GM23338 (cell line): ENCODE measurements at regions not wholly inside any gene's neighbourhood (a gene's known extent, or its start where the extent isn't known, plus 50 kb on each side); places are given as distances from the start of the nearest gene placed in this dataset.

Experiments used
- ATAC-seq: fragments of 200-7000 bp; cut with Tn5 transposase; 3 replicates; pipeline ENCODE4 v1.9.1; 2020
- DNase-seq: peaks from one replicate; pipeline ENCODE4 v3.0.0-alpha.2; 2015; ENCODE audit warnings: low spot score
- H2AFZ ChIP-seq: fragments of 200-600 bp; sonication (generic); 2 replicates; pipeline ENCODE4 v1.8.0; 2016; ENCODE audit warnings: antibody characterized with exemption, mild to moderate bottlenecking, moderate library complexity
- H3F3A ChIP-seq: fragments of 200-600 bp; sonication (generic); replicated peaks from 2 replicates; pipeline ENCODE4 v1.8.0; 2017; ENCODE audit warnings: antibody characterized with exemption, mixed run types, low read depth
- H3K27ac ChIP-seq: fragments of 200-600 bp; sonication (generic); 2 replicates; pipeline ENCODE4 v1.6.1; 2016; ENCODE audit warnings: low read depth
- H3K27me3 ChIP-seq: fragments of 200-600 bp; sonication (generic); 2 replicates; pipeline ENCODE4 v1.8.0; 2016; ENCODE audit warnings: mild to moderate bottlenecking, mixed run types, moderate library complexity; ENCODE audit not compliant: insufficient read depth
- H3K36me3 ChIP-seq: fragments of 200-600 bp; sonication (generic); 2 replicates; pipeline ENCODE4 v1.8.0; 2016; ENCODE audit warnings: mild to moderate bottlenecking; ENCODE audit not compliant: insufficient read depth
- H3K4me1 ChIP-seq: fragments of 200-600 bp; sonication (generic); 2 replicates; pipeline ENCODE4 v1.8.0; 2016; ENCODE audit warnings: mild to moderate bottlenecking, moderate library complexity; ENCODE audit not compliant: insufficient read depth
- H3K4me2 ChIP-seq: fragments of 200-600 bp; sonication (generic); 2 replicates; pipeline ENCODE4 v1.7.1; 2017; ENCODE audit warnings: mixed run types
- H3K4me3 ChIP-seq: fragments of 200-600 bp; sonication (generic); 2 replicates; pipeline ENCODE4 v1.6.1; 2016; ENCODE audit warnings: mixed run types
- H3K79me2 ChIP-seq: fragments of 200-600 bp; sonication (generic); replicated peaks from 2 replicates; pipeline ENCODE4 v1.8.0; 2017; ENCODE audit warnings: mild to moderate bottlenecking; ENCODE audit not compliant: insufficient read depth
- H3K9me2 ChIP-seq: fragments of 200-600 bp; sonication (generic); 2 replicates; pipeline ENCODE4 v1.8.0; 2017; ENCODE audit not compliant: insufficient read depth
- H4K20me1 ChIP-seq: fragments of 200-600 bp; sonication (generic); replicated peaks from 2 replicates; pipeline ENCODE4 v1.8.0; 2017; ENCODE audit warnings: mild to moderate bottlenecking; ENCODE audit not compliant: insufficient read depth
- H3K27ac Mint-ChIP-seq: 2 replicates; pipeline ENCODE4 v1.8.0; 2020; ENCODE audit warnings: inconsistent platforms, mild to moderate bottlenecking, moderate library complexity, mixed read lengths
- H3K27me3 Mint-ChIP-seq: 3 replicates; pipeline ENCODE4 v1.8.0; 2022; ENCODE audit warnings: low read depth, mild to moderate bottlenecking, moderate library complexity, mixed read lengths, inconsistent platforms; ENCODE audit not compliant: insufficient read depth, poor library complexity
- H3K36me3 Mint-ChIP-seq: 3 replicates; pipeline ENCODE4 v1.8.0; 2021; ENCODE audit warnings: low read depth, mild to moderate bottlenecking, inconsistent platforms, moderate library complexity, mixed read lengths
- H3K4me1 Mint-ChIP-seq: 3 replicates; pipeline ENCODE4 v1.8.0; 2020; ENCODE audit warnings: mild to moderate bottlenecking, inconsistent platforms, mixed read lengths
- H3K4me3 Mint-ChIP-seq: 3 replicates; pipeline ENCODE4 v1.8.0; 2021; ENCODE audit warnings: moderate library complexity, mild to moderate bottlenecking, inconsistent platforms, mixed read lengths
- H3K9me3 Mint-ChIP-seq: 3 replicates; pipeline ENCODE4 v1.8.0; 2020; ENCODE audit warnings: moderate library complexity, mild to moderate bottlenecking, inconsistent platforms, mixed read lengths
- CREB1 ChIP-seq: fragments of 250-450 bp; sonication (Bioruptor Pico); IDR thresholded peaks from 2 replicates; pipeline ENCODE4 v1.5.0; 2020; ENCODE audit warnings: low read depth, mild to moderate bottlenecking, moderate library complexity
- ETS1 ChIP-seq: IDR thresholded peaks from 2 replicates; pipeline ENCODE4 v1.6.1; 2016; ENCODE audit warnings: antibody characterized with exemption
- EZH2 ChIP-seq: fragments of 200-600 bp; sonication (generic); IDR thresholded peaks from one replicate; pipeline ENCODE4 v1.8.0; 2017; ENCODE audit warnings: antibody characterized with exemption, mild to moderate bottlenecking, low read depth; ENCODE audit not compliant: unreplicated experiment
- EZH2phosphoT487 ChIP-seq: fragments of 200-600 bp; sonication (generic); IDR thresholded peaks from one replicate; pipeline ENCODE4 v1.8.1; 2018; ENCODE audit warnings: antibody characterized with exemption; ENCODE audit not compliant: unreplicated experiment
- JUNB ChIP-seq: IDR thresholded peaks from one replicate; pipeline ENCODE4 v1.6.1; 2016; ENCODE audit warnings: antibody characterized with exemption; ENCODE audit not compliant: unreplicated experiment
- POLR2AphosphoS5 ChIP-seq: IDR thresholded peaks from 2 replicates; pipeline ENCODE4 v1.6.1; 2016; ENCODE audit warnings: antibody characterized with exemption, low read depth
- ZNF114 ChIP-seq: fragments of 250-450 bp; sonication (Bioruptor Pico); IDR thresholded peaks from 2 replicates; pipeline ENCODE4 v1.5.0; 2020; ENCODE audit warnings: mild to moderate bottlenecking, moderate library complexity
- ZNF331 ChIP-seq: fragments of 250-450 bp; sonication (Bioruptor Pico); IDR thresholded peaks from 2 replicates; pipeline ENCODE4 v1.5.0; 2020; ENCODE audit warnings: low read depth, mild to moderate bottlenecking, moderate library complexity
- TF ChIP-seq, protein P1 (sequence below): fragments of 250-450 bp; sonication (Bioruptor Pico); IDR thresholded peaks from 2 replicates; pipeline ENCODE4 v1.5.0; 2020; ENCODE audit warnings: mild to moderate bottlenecking, moderate library complexity
- TF ChIP-seq, protein P2 (sequence below): IDR thresholded peaks from one replicate; pipeline ENCODE4 v1.6.1; 2018; ENCODE audit warnings: antibody characterized with exemption; ENCODE audit not compliant: unreplicated experiment

- Histone ChIP-seq H3K9me2 (no peaks in the 10 kb centered on the region; the same call in 1 of the 2 replicates), H3F3A (no peaks in the 10 kb centered on the region), H3K27ac (no peak overlapping the region), H3K36me3 (no peaks in the 10 kb centered on the region), H3K27me3 (no peaks in the 10 kb centered on the region), H3K4me1 (no peaks in the 10 kb centered on the region), H4K20me1 (no peaks in the 10 kb centered on the region), H3K79me2 (no peaks in the 10 kb centered on the region), H3K4me3 (no peak overlapping the region), H3K4me2 (no peak overlapping the region), H2AFZ (no peak overlapping the region)
- no peaks in the 10 kb centered on the region for H3K4me1 Mint-ChIP-seq
- H3K4me3 Mint-ChIP-seq, result no peak overlapping the region
- peaks cover 2% of the 10 kb centered on the region for H3K27me3 Mint-ChIP-seq
- TF ChIP-seq JUNB, result no peak
- TF ChIP-seq ZNF331, result no peak
- ATAC-seq (no peak), DNase-seq (no peak)
- H3K27ac Mint-ChIP-seq, result no peak overlapping the region
- H3K36me3 Mint-ChIP-seq, result no peaks in the 10 kb centered on the region
- H3K9me3 Mint-ChIP-seq, result peaks cover 2% of the 10 kb centered on the region; the same call in 1 of the 3 replicates
These were observed 190.4 kb upstream of the ATP10B start for GRCh38 chr5:161042443-161042842.

GRCh38 chr5:161040818-161041217, 188.8 kb upstream of the ATP10B start:
- H3K27ac ChIP-seq, result no peak overlapping the region
- no peak overlapping the region for H3K4me3 ChIP-seq
- no peaks in the 10 kb centered on the region for H3K79me2 ChIP-seq
- H2AFZ ChIP-seq, result no peak overlapping the region
- H4K20me1 ChIP-seq, result no peaks in the 10 kb centered on the region
- Mint-ChIP-seq H3K9me3 (peaks cover 2% of the 10 kb centered on the region; the same call in 1 of the 3 replicates), H3K27ac (no peak overlapping the region), H3K27me3 (peaks cover 5% of the 10 kb centered on the region), H3K4me3 (no peak overlapping the region), H3K36me3 (no peaks in the 10 kb centered on the region), H3K4me1 (no peaks in the 10 kb centered on the region)
- no peaks in the 10 kb centered on the region for H3K27me3 ChIP-seq
- H3K9me2 ChIP-seq, result no peaks in the 10 kb centered on the region; the same call in 1 of the 2 replicates
- no peaks in the 10 kb centered on the region for H3F3A ChIP-seq
- ATAC-seq (no peak), DNase-seq (no peak)
- no peaks in the 10 kb centered on the region for H3K36me3 ChIP-seq
- H3K4me1 ChIP-seq, result no peaks in the 10 kb centered on the region
- H3K4me2 ChIP-seq, result no peak overlapping the region
- TF ChIP-seq CREB1 (CRISPR knock-in tag) (no peak), ZNF331 (no peak), EZH2phosphoT487 (no peak), EZH2 (no peak), POLR2AphosphoS5 (no peak), ZNF114 (CRISPR knock-in tag) (no peak), ETS1 (no peak), JUNB (no peak)
- TF ChIP-seq, protein P1, sequence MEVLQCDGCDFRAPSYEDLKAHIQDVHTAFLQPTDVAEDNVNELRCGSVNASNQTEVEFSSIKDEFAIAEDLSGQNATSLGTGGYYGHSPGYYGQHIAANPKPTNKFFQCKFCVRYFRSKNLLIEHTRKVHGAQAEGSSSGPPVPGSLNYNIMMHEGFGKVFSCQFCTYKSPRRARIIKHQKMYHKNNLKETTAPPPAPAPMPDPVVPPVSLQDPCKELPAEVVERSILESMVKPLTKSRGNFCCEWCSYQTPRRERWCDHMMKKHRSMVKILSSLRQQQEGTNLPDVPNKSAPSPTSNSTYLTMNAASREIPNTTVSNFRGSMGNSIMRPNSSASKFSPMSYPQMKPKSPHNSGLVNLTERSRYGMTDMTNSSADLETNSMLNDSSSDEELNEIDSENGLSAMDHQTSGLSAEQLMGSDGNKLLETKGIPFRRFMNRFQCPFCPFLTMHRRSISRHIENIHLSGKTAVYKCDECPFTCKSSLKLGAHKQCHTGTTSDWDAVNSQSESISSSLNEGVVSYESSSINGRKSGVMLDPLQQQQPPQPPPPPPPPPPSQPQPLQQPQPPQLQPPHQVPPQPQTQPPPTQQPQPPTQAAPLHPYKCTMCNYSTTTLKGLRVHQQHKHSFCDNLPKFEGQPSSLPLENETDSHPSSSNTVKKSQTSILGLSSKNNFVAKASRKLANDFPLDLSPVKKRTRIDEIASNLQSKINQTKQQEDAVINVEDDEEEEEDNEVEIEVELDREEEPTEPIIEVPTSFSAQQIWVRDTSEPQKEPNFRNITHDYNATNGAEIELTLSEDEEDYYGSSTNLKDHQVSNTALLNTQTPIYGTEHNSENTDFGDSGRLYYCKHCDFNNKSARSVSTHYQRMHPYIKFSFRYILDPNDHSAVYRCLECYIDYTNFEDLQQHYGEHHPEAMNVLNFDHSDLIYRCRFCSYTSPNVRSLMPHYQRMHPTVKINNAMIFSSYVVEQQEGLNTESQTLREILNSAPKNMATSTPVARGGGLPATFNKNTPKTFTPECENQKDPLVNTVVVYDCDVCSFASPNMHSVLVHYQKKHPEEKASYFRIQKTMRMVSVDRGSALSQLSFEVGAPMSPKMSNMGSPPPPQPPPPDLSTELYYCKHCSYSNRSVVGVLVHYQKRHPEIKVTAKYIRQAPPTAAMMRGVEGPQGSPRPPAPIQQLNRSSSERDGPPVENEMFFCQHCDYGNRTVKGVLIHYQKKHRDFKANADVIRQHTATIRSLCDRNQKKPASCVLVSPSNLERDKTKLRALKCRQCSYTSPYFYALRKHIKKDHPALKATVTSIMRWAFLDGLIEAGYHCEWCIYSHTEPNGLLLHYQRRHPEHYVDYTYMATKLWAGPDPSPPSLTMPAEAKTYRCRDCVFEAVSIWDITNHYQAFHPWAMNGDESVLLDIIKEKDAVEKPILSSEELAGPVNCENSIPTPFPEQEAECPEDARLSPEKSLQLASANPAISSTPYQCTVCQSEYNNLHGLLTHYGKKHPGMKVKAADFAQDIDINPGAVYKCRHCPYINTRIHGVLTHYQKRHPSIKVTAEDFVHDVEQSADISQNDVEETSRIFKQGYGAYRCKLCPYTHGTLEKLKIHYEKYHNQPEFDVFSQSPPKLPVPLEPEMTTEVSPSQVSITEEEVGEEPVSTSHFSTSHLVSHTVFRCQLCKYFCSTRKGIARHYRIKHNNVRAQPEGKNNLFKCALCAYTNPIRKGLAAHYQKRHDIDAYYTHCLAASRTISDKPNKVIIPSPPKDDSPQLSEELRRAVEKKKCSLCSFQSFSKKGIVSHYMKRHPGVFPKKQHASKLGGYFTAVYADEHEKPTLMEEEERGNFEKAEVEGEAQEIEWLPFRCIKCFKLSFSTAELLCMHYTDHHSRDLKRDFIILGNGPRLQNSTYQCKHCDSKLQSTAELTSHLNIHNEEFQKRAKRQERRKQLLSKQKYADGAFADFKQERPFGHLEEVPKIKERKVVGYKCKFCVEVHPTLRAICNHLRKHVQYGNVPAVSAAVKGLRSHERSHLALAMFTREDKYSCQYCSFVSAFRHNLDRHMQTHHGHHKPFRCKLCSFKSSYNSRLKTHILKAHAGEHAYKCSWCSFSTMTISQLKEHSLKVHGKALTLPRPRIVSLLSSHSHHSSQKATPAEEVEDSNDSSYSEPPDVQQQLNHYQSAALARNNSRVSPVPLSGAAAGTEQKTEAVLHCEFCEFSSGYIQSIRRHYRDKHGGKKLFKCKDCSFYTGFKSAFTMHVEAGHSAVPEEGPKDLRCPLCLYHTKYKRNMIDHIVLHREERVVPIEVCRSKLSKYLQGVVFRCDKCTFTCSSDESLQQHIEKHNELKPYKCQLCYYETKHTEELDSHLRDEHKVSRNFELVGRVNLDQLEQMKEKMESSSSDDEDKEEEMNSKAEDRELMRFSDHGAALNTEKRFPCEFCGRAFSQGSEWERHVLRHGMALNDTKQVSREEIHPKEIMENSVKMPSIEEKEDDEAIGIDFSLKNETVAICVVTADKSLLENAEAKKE (CRISPR knock-in tag), result no peak
- TF ChIP-seq, protein P2, sequence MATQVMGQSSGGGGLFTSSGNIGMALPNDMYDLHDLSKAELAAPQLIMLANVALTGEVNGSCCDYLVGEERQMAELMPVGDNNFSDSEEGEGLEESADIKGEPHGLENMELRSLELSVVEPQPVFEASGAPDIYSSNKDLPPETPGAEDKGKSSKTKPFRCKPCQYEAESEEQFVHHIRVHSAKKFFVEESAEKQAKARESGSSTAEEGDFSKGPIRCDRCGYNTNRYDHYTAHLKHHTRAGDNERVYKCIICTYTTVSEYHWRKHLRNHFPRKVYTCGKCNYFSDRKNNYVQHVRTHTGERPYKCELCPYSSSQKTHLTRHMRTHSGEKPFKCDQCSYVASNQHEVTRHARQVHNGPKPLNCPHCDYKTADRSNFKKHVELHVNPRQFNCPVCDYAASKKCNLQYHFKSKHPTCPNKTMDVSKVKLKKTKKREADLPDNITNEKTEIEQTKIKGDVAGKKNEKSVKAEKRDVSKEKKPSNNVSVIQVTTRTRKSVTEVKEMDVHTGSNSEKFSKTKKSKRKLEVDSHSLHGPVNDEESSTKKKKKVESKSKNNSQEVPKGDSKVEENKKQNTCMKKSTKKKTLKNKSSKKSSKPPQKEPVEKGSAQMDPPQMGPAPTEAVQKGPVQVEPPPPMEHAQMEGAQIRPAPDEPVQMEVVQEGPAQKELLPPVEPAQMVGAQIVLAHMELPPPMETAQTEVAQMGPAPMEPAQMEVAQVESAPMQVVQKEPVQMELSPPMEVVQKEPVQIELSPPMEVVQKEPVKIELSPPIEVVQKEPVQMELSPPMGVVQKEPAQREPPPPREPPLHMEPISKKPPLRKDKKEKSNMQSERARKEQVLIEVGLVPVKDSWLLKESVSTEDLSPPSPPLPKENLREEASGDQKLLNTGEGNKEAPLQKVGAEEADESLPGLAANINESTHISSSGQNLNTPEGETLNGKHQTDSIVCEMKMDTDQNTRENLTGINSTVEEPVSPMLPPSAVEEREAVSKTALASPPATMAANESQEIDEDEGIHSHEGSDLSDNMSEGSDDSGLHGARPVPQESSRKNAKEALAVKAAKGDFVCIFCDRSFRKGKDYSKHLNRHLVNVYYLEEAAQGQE, result no peak
